NT2/D1 (cell line): ENCODE measurements at regions not wholly inside any gene's neighbourhood (a gene's known extent, or its start where the extent isn't known, plus 50 kb on each side); places are given as distances from the start of the nearest gene placed in this dataset.

Source experiments
- SUZ12 ChIP-seq: IDR thresholded peaks from 2 replicates; pipeline ENCODE4 v1.6.1; 2011; ENCODE audit not compliant: insufficient read length, insufficient read depth; ENCODE audit errors: extremely low read depth
- YY1 ChIP-seq: IDR thresholded peaks from 2 replicates; pipeline ENCODE4 v1.6.1; 2011; ENCODE audit not compliant: insufficient read length, insufficient read depth

- TF ChIP-seq YY1 (no peak), SUZ12 (no peak)
These were observed 399.1 kb downstream of the BTBD3 start for GRCh38 chr20:12316794-12317193.
